PC-9 (cell line): ENCODE measurements at regions not wholly inside any gene's neighbourhood (a gene's known extent, or its start where the extent isn't known, plus 50 kb on each side); places are given as distances from the start of the nearest gene placed in this dataset.
"Not testable (repeated sequence)": the region's sequence is repeated elsewhere in the genome, so short reads cannot be mapped to it uniquely, and the experiment has no call there.

Source experiments
- CTCF ChIP-seq: fragments of 200-600 bp; sonication (generic); conservative IDR thresholded peaks from 2 replicates; pipeline ENCODE4 v1.6.1; 2017; ENCODE audit warnings: mixed run types, antibody characterized with exemption, mild to moderate bottlenecking, moderate library complexity
- EZH2 ChIP-seq: fragments of 200-600 bp; sonication (generic); IDR thresholded peaks from 2 replicates; pipeline ENCODE4 v1.8.0; 2017; ENCODE audit warnings: antibody characterized with exemption, low read depth

- not testable (repeated sequence) for TF ChIP-seq CTCF, EZH2
Measured at GRCh38 chr9:97168174-97168573, 129.2 kb upstream of the CTSV start.
